GM19328 (cell line): ENCODE measurements at regions not wholly inside any gene's neighbourhood (a gene's known extent, or its start where the extent isn't known, plus 50 kb on each side); places are given as distances from the start of the nearest gene placed in this dataset.

Source experiments
- ATAC-seq: cut with Tn5 transposase; IDR thresholded peaks from one replicate; pipeline ENCODE4 v1.9.1; 2021; ENCODE audit warnings: mild to moderate bottlenecking, moderate library complexity; ENCODE audit not compliant: unreplicated experiment

- no peak for ATAC-seq
Measured at GRCh38 chr9:74304598-74304997, 192.5 kb upstream of the RORB start.

GRCh38 chr9:74309654-74310053 is 187.5 kb upstream of the RORB start:
- ATAC-seq: no peak

GRCh38 chr9:74317235-74317634 is 179.9 kb upstream of the RORB start:
- ATAC-seq: no peak

- no peak for ATAC-seq
Measured at GRCh38 chr9:74321396-74321795, 175.7 kb upstream of the RORB start.

- no peak for ATAC-seq
Measured at GRCh38 chr9:74322661-74323314, 174.3 kb upstream of the RORB start.

GRCh38 chr9:74330487-74331214 is 166.5 kb upstream of the RORB start:
- ATAC-seq: no peak

GRCh38 chr9:74331607-74332006 is 165.5 kb upstream of the RORB start:
- ATAC-seq: no peak

GRCh38 chr9:74333384-74334032 is 163.6 kb upstream of the RORB start:
- no peak for ATAC-seq

- ATAC-seq: no peak
Measured at GRCh38 chr9:74334271-74334670, 162.9 kb upstream of the RORB start.

- ATAC-seq: no peak
Measured at GRCh38 chr9:74336161-74336560, 161.0 kb upstream of the RORB start.

- no peak for ATAC-seq
Measured at GRCh38 chr9:74348777-74349176, 148.4 kb upstream of the RORB start.

GRCh38 chr9:74355107-74355506 is 142.0 kb upstream of the RORB start:
- ATAC-seq: no peak

- no peak for ATAC-seq
Measured at GRCh38 chr9:74357577-74357976, 139.6 kb upstream of the RORB start.

GRCh38 chr9:74358959-74359358 is 138.2 kb upstream of the RORB start:
- no peak for ATAC-seq

- no peak for ATAC-seq
Measured at GRCh38 chr9:74361508-74361907, 135.6 kb upstream of the RORB start.

- no peak for ATAC-seq
Measured at GRCh38 chr9:74362423-74362822, 134.7 kb upstream of the RORB start.

- no peak for ATAC-seq
Measured at GRCh38 chr9:74366111-74366510, 131.0 kb upstream of the RORB start.

- no peak for ATAC-seq
Measured at GRCh38 chr9:74369844-74370243, 127.3 kb upstream of the RORB start.

- no peak for ATAC-seq
Measured at GRCh38 chr9:74373348-74373747, 123.8 kb upstream of the RORB start.

- no peak for ATAC-seq
Measured at GRCh38 chr9:74379718-74380117, 117.4 kb upstream of the RORB start.

- no peak for ATAC-seq
Measured at GRCh38 chr9:74391816-74392215, 105.3 kb upstream of the RORB start.

- ATAC-seq: no peak
Measured at GRCh38 chr9:74403581-74403980, 93.6 kb upstream of the RORB start.
